Heart right ventricle (tissue), 16 donors: ENCODE measurements at regions not wholly inside any gene's neighbourhood (a gene's known extent, or its start where the extent isn't known, plus 50 kb on each side); places are given as distances from the start of the nearest gene placed in this dataset.
A peak's percentile ranks its signal among the peaks of the same experiment; 100 is the strongest.

Source experiments
- ATAC-seq, 8 donors: fragments of 200-7000 bp; cut with Tn5 transposase; one replicate each; pipeline ENCODE4 v1.9.1; 2020; ENCODE audit warnings: mild to moderate bottlenecking in 8 of 8, moderate library complexity in 8 of 8, moderate number of reproducible peaks in 1 of 8
- DNase-seq, 2 donors: peaks; one replicate each; pipeline ENCODE4 v3.0.0-alpha.2; 2020
- H3K27ac ChIP-seq, 10 donors: fragments of 200-600 bp; sonication (generic) in 2 of 10; one replicate each; pipeline versions ENCODE4 v1.5.0 to v1.8.0; 2020 to 2022; ENCODE audit warnings: mild to moderate bottlenecking in 3 of 10
- H3K27me3 ChIP-seq, 7 donors: fragments of 200-600 bp; one replicate each; pipeline ENCODE4 v1.8.0; 2021 to 2022; ENCODE audit warnings: mild to moderate bottlenecking in 2 of 7
- H3K36me3 ChIP-seq, 9 donors: fragments of 200-600 bp; sonication (generic) in 1 of 9; one replicate each; pipeline versions ENCODE4 v1.5.0 to v1.8.0; 2020 to 2022; ENCODE audit warnings: mild to moderate bottlenecking in 2 of 9
- H3K4me1 ChIP-seq, 9 donors: fragments of 200-600 bp; sonication (generic) in 1 of 9; one replicate each; pipeline versions ENCODE4 v1.5.0 to v1.8.0; 2020 to 2022; ENCODE audit warnings: mild to moderate bottlenecking in 4 of 9
- H3K4me3 ChIP-seq, 10 donors: fragments of 200-600 bp; sonication (generic) in 2 of 10; one replicate each; pipeline versions ENCODE4 v1.5.0 to v1.8.0; 2020 to 2022; ENCODE audit warnings: mild to moderate bottlenecking in 7 of 10, moderate library complexity in 2 of 10
- H3K9me3 ChIP-seq, 11 donors: fragments of 200-600 bp in 10 of 11; sonication (generic) in 2 of 11; one replicate each; pipeline versions ENCODE4 v1.5.0 to v1.8.0; 2013 to 2022; ENCODE audit warnings: mild to moderate bottlenecking in 2 of 11, control low read depth in 1 of 11, moderate library complexity in 1 of 11
- CTCF ChIP-seq, 9 donors: fragments of 200-600 bp; sonication (generic) in 2 of 9; IDR thresholded peaks; one replicate each; pipeline versions ENCODE4 v1.5.0 to v1.8.0; 2021 to 2022; ENCODE audit warnings: antibody characterized with exemption in 9 of 9, mild to moderate bottlenecking in 5 of 9, moderate library complexity in 1 of 9
- WGBS, 2 donors: extraction: QIAGEN DNeasy Blood & Tissue Kit; methylation state at CpG; one replicate each; pipeline ENCODE4 v1.1.7; 2013; ENCODE audit warnings: inconsistent platforms in 1 of 2; 5-methylcytosine and 5-hydroxymethylcytosine counted together
- intact Hi-C, 10 donors: fragments of 100-400 bp; cut with DNase I; formaldehyde crosslinking; loops; one replicate each; pipeline versions ENCODE4 v1.11.1 to v1.14.2; 2022
- donor health status: Arrhythmogenic right ventricular cardiomyopathy.
- donor health status: ischemic (EF 13 %, LVEDD 7.1; RV severe dilation, severe dysfunction).
- donor health status: healthy with polysubstance abuse.
- donor health status: DM: no; HTN: yes; CAD: no.
- donor health status: DM: no; HTN: no; CAD: no.
- donor health status: ischemic (EF 25% LVEDD 6.9; RV normal size, moderate dysfunction).
- donor health status: ischemic (EF 25% LVEDD 5.7; RV mildly dilated, moderate dysfunction).
- donor health status: healthy.
- donor health status: DM: yes; HTN: yes; CAD: no.
- donor health status: Ischemic cardiomyopathy.
- donor health status: ischemic (EF 35%, LVEDD 5.7; RV mildly dilated, moderate dysfunction).
- donor health status: nonischemic (EF 11% LVEDD 7.7; RV severe dilation, severe dysfunction).
- donor health status: DM: yes; HTN: yes; CAD: no.
- donor health status: PGD.
- donor health status: ischemic (EF 29% LVEDD 5.4; RV normal size, mild dysfunction).
- donor health status: nonischemic (EF 23%, LVEDD 6.1; RV moderate dilation, normal function).

- no peaks in the 10 kb centered on the region for H3K9me3 ChIP-seq
- no peaks in the 10 kb centered on the region for H3K27me3 ChIP-seq
- no peak for TF ChIP-seq CTCF (IDR thresholded peaks at IDR 0.05)
- H3K4me1 ChIP-seq: no peaks in the 10 kb centered on the region
- H3K36me3 ChIP-seq: no peaks in the 10 kb centered on the region
- no peak overlapping the region for H3K4me3 ChIP-seq
- DNase-seq (no peak), ATAC-seq (no peak)
- no peak overlapping the region for H3K27ac ChIP-seq
- WGBS, 2 donors: 89 to 92% methylated on average over 2 of the region's 2 CpGs
- intact Hi-C loops: no loop called here
These were observed 1155.8 kb upstream of the TMEFF2 start for GRCh38 chr2:193350509-193350908.

- TF ChIP-seq CTCF (IDR thresholded peaks at IDR 0.05): no peak
- intact Hi-C loops: no loop called here
- Histone ChIP-seq H3K27me3 (no peaks in the 10 kb centered on the region), H3K36me3 (no peaks in the 10 kb centered on the region), H3K4me3 (no peak overlapping the region), H3K27ac (no peak overlapping the region), H3K9me3 (no peaks in the 10 kb centered on the region), H3K4me1 (no peaks in the 10 kb centered on the region)
- ATAC-seq: no peak
- DNase-seq: no peak
- WGBS, 2 donors: 88 to 93% methylated on average over 1 of the region's 1 CpG
These were observed 1154.9 kb upstream of the TMEFF2 start for GRCh38 chr2:193349642-193350041.

GRCh38 chr2:193348055-193348454 is 1153.3 kb upstream of the TMEFF2 start:
- 84 to 86% methylated on average over 2 of the region's 2 CpGs for WGBS, 2 donors
- no peak for TF ChIP-seq CTCF (IDR thresholded peaks at IDR 0.05)

GRCh38 chr2:193336781-193337180 is 1142.0 kb upstream of the TMEFF2 start:
- WGBS, 2 donors: 76 to 91% methylated on average over 1 of the region's 1 CpG
- Histone ChIP-seq H3K27ac (no peak overlapping the region), H3K4me3 (no peak overlapping the region), H3K36me3 (no peaks in the 10 kb centered on the region), H3K27me3 (no peaks in the 10 kb centered on the region), H3K4me1 (no peaks in the 10 kb centered on the region), H3K9me3 (no peaks in the 10 kb centered on the region)
- intact Hi-C loops: no loop called here
- no peak for TF ChIP-seq CTCF (IDR thresholded peaks at IDR 0.05)
- no peak for ATAC-seq
- no peak for DNase-seq

More at GRCh38 chr2:193348055-193348454, 1153.3 kb upstream of the TMEFF2 start:
- ATAC-seq: no peak
- intact Hi-C loops: no loop called here
- H3K9me3 ChIP-seq: no peaks in the 10 kb centered on the region
- no peak for DNase-seq
- H3K36me3 ChIP-seq: no peaks in the 10 kb centered on the region
- H3K4me1 ChIP-seq: no peaks in the 10 kb centered on the region
- peak overlapping the region in 7 of 10 donors; percentile 27 to 52 (median 47) for H3K4me3 ChIP-seq
- no peak overlapping the region for H3K27ac ChIP-seq
- no peaks in the 10 kb centered on the region for H3K27me3 ChIP-seq

- no peak for DNase-seq
- Histone ChIP-seq H3K27ac (no peak overlapping the region), H3K36me3 (no peaks in the 10 kb centered on the region), H3K4me1 (no peaks in the 10 kb centered on the region), H3K9me3 (no peaks in the 10 kb centered on the region), H3K4me3 (no peak overlapping the region), H3K27me3 (no peaks in the 10 kb centered on the region)
- no peak for ATAC-seq
- WGBS, 2 donors: 82 to 85% methylated on average over 1 of the region's 1 CpG
- TF ChIP-seq CTCF (IDR thresholded peaks at IDR 0.05): no peak
- intact Hi-C loops: no loop called here
These were observed 1139.7 kb upstream of the TMEFF2 start for GRCh38 chr2:193334401-193334800.
